ENCODE measurements at regions not wholly inside any gene's neighbourhood (a gene's known extent, or its start where the extent isn't known, plus 50 kb on each side); places are given as distances from the start of the nearest gene placed in this dataset.

DNA sequence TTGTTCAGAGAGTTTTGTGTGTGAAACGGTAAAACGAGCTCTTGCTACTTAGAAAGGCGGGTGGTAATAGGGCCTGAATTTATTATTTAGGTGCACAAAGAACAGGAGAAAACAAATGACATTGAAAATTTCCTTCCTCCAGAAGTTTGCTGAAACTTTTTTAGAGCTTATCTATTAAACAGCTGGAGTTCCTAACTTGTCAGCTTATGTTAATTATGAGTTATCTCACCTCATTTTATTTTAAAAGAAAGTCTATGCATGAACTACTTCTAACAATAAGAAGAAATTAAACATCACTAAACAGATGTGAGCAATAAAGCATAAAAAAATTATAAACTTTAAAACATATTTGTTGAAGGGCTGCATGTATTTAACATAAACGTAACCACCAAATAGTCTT, 373.9 kb upstream of the ANO3 start:
- intact Hi-C loops (cut with micrococcal nuclease), result no loop called here
- Histone ChIP-seq H3K9me3 (ENCODE audit: control insufficient read depth, insufficient read depth, low read length) (no peaks in the 10 kb centered on the region), H3K27me3 (ENCODE audit: control insufficient read depth, insufficient read depth, low read length) (no peaks in the 10 kb centered on the region), H3K4me3 (ENCODE audit: low read length) (no peak overlapping the region), H3K4me1 (ENCODE audit: control insufficient read depth, insufficient read depth, low read length) (no peaks in the 10 kb centered on the region), H3K36me3 (ENCODE audit: control insufficient read depth, insufficient read depth, low read length) (no peaks in the 10 kb centered on the region), H3K27ac (ENCODE audit: low read length) (no peak overlapping the region)
- no peak for ATAC-seq
- Mint-ChIP-seq H3K9me3 (peaks cover 4 to 11% of the 10 kb centered on the region in 2 donors), H3K36me3 (no peaks in the 10 kb centered on the region), H3K27me3 (ENCODE audit: low read depth in 2 of 2) (no peaks in the 10 kb centered on the region), H3K4me3 (no peak overlapping the region), H3K4me1 (no peaks in the 10 kb centered on the region), H3K27ac (no peak overlapping the region)
- DNase-seq, result no peak
- TF ChIP-seq, protein P1, sequence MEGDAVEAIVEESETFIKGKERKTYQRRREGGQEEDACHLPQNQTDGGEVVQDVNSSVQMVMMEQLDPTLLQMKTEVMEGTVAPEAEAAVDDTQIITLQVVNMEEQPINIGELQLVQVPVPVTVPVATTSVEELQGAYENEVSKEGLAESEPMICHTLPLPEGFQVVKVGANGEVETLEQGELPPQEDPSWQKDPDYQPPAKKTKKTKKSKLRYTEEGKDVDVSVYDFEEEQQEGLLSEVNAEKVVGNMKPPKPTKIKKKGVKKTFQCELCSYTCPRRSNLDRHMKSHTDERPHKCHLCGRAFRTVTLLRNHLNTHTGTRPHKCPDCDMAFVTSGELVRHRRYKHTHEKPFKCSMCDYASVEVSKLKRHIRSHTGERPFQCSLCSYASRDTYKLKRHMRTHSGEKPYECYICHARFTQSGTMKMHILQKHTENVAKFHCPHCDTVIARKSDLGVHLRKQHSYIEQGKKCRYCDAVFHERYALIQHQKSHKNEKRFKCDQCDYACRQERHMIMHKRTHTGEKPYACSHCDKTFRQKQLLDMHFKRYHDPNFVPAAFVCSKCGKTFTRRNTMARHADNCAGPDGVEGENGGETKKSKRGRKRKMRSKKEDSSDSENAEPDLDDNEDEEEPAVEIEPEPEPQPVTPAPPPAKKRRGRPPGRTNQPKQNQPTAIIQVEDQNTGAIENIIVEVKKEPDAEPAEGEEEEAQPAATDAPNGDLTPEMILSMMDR (IDR thresholded peaks at IDR 0.05), result no peak
- 80% methylated on average over 3 of the region's 4 CpGs for WGBS (ENCODE audit: insufficient coverage)

DNA sequence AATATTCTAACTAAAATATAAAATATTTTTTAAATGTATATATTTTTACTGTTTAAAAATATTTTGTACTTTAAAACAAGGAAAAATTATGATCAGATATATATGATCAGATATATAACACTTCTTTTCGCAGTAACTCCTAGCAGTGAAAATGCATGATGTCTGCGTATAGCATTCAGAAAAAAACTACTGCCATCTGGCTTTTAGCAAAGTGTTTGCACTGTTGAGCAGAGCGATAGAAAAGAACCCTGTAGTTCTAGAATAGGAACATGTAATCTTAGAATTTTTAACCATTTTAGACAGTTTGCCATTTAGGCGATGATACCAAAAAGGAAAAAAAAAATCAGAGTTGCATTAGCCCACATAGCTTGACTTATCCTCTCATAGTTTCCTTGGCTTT, 370.4 kb upstream of the ANO3 start:
- Mint-ChIP-seq H3K4me1 (no peaks in the 10 kb centered on the region), H3K9me3 (peaks cover 2 to 6% of the 10 kb centered on the region in 2 donors), H3K27ac (no peak overlapping the region), H3K36me3 (no peaks in the 10 kb centered on the region), H3K27me3 (ENCODE audit: low read depth in 2 of 2) (no peaks in the 10 kb centered on the region), H3K4me3 (no peak overlapping the region)
- ATAC-seq, result no peak
- Histone ChIP-seq H3K36me3 (ENCODE audit: control insufficient read depth, insufficient read depth, low read length) (no peaks in the 10 kb centered on the region), H3K27me3 (ENCODE audit: control insufficient read depth, insufficient read depth, low read length) (no peaks in the 10 kb centered on the region), H3K4me1 (ENCODE audit: control insufficient read depth, insufficient read depth, low read length) (no peaks in the 10 kb centered on the region), H3K4me3 (ENCODE audit: low read length) (no peak overlapping the region), H3K9me3 (ENCODE audit: control insufficient read depth, insufficient read depth, low read length) (no peaks in the 10 kb centered on the region), H3K27ac (ENCODE audit: low read length) (no peak overlapping the region)
- intact Hi-C loops (cut with micrococcal nuclease), result no loop called here
- no peak for DNase-seq
- TF ChIP-seq, protein P1 (IDR thresholded peaks at IDR 0.05), result no peak
- WGBS (ENCODE audit: insufficient coverage), result 76% methylated on average over 4 of the region's 4 CpGs

DNA sequence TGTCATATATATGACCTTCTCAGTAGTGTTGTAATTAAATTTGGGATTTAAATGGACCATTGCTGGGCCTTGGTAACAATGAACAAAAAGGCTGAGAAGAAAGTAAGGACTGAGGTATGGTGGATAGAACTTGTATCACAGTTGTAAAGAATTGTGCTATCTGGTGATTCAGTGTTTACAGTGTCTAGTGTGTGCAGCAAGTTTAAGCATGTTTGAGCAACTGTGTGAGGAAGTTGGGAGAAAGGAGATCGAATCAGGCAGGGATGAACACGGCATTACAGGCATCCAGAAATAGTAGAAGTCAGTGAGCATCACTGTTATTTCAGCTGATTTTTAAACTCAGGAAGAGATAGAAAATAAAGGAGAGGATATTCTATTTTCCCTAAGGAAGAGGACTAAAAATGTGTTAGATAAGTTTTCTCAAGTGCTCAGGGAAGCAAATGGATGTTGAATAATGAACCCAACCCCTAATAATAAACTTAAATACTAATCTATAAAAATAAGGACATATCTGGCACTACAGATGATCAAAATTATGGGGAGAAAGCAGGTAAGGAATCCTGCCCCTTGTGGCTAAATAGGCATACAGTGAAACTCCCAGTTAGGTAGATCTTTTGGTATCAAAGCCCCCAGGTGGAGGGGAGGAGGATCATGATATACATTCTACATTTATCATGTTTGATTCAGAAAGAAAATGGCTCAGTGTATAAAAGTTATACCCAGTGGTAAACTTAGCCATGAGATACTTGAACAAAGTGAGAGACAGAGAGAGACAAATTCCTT, 361.0 kb upstream of the ANO3 start:
- no peak overlapping the region for H3K4me3 ChIP-seq (ENCODE audit: low read length)
- no peaks in the 10 kb centered on the region for H3K9me3 ChIP-seq (ENCODE audit: control insufficient read depth, insufficient read depth, low read length)
- Mint-ChIP-seq H3K27me3 (ENCODE audit: low read depth in 2 of 2) (no peaks in the 10 kb centered on the region), H3K36me3 (no peaks in the 10 kb centered on the region), H3K27ac (no peak overlapping the region), H3K9me3 (peaks cover 7 to 11% of the 10 kb centered on the region in 2 donors), H3K4me3 (no peak overlapping the region), H3K4me1 (no peaks in the 10 kb centered on the region)
- no peak overlapping the region for H3K27ac ChIP-seq (ENCODE audit: low read length)
- no peaks in the 10 kb centered on the region for H3K4me1 ChIP-seq (ENCODE audit: control insufficient read depth, insufficient read depth, low read length)
- H3K27me3 ChIP-seq (ENCODE audit: control insufficient read depth, insufficient read depth, low read length), result no peaks in the 10 kb centered on the region
- no peak for DNase-seq
- no peak for ATAC-seq
- WGBS (ENCODE audit: insufficient coverage), result 82% methylated on average over 2 of the region's 2 CpGs
- intact Hi-C loops (cut with micrococcal nuclease), result no loop called here
- H3K36me3 ChIP-seq (ENCODE audit: control insufficient read depth, insufficient read depth, low read length), result no peaks in the 10 kb centered on the region
- TF ChIP-seq, protein P1 (IDR thresholded peaks at IDR 0.05), result no peak

DNA sequence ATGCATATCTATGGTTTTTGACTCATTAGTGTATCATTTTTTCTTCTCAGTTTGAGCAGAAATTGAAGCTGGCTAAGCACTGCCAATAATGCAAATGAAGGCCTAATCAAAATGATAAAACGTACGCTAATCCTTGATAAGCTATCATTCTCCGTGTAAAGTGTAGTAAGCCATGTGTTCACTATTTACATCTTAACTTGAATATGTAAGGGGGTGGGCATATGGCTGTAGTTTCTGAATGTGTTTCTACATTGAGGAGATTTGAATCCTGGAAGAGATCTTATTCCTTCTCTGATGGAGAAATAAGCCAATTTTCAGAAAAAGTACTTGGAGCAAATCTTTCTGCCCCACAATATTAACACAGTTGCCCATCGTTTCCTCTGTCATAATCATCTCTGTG, 351.8 kb upstream of the ANO3 start:
- Histone ChIP-seq H3K27me3 (ENCODE audit: control insufficient read depth, insufficient read depth, low read length) (no peaks in the 10 kb centered on the region), H3K4me3 (ENCODE audit: low read length) (no peak overlapping the region), H3K27ac (ENCODE audit: low read length) (no peak overlapping the region), H3K4me1 (ENCODE audit: control insufficient read depth, insufficient read depth, low read length) (no peaks in the 10 kb centered on the region), H3K36me3 (ENCODE audit: control insufficient read depth, insufficient read depth, low read length) (no peaks in the 10 kb centered on the region), H3K9me3 (ENCODE audit: control insufficient read depth, insufficient read depth, low read length) (no peaks in the 10 kb centered on the region)
- intact Hi-C loops (cut with micrococcal nuclease), result no loop called here
- no peaks in the 10 kb centered on the region for H3K27me3 Mint-ChIP-seq (ENCODE audit: low read depth in 2 of 2)
- TF ChIP-seq, protein P1 (IDR thresholded peaks at IDR 0.05), result no peak
- 74% methylated on average over 3 of the region's 4 CpGs for WGBS (ENCODE audit: insufficient coverage)
- H3K36me3 Mint-ChIP-seq, result no peaks in the 10 kb centered on the region
- ATAC-seq (no peak), DNase-seq (no peak)
- no peak overlapping the region for H3K4me3 Mint-ChIP-seq
- no peaks in the 10 kb centered on the region for H3K4me1 Mint-ChIP-seq
- H3K9me3 Mint-ChIP-seq, result peaks cover 8 to 16% of the 10 kb centered on the region in 2 donors
- no peak overlapping the region for H3K27ac Mint-ChIP-seq

Measured in natural killer cell (primary cell).